GM12874 (cell line): ENCODE measurements at regions not wholly inside any gene's neighbourhood (a gene's known extent, or its start where the extent isn't known, plus 50 kb on each side); places are given as distances from the start of the nearest gene placed in this dataset.

ENCODE experiments used
- CTCF ChIP-seq: IDR thresholded peaks from 2 replicates; pipeline ENCODE4 v1.5.1; 2011; ENCODE audit warnings: low read depth, mild to moderate bottlenecking, control low read depth, low read length, moderate library complexity; ENCODE audit not compliant: insufficient read depth

- no peak for TF ChIP-seq CTCF
These were observed 382.2 kb upstream of the IGFBP7 start for GRCh38 chr4:57492251-57492878.

- TF ChIP-seq CTCF: no peak
These were observed 381.2 kb upstream of the IGFBP7 start for GRCh38 chr4:57491388-57491787.

- TF ChIP-seq CTCF: no peak
These were observed 380.5 kb upstream of the IGFBP7 start for GRCh38 chr4:57490520-57491255.

- no peak for TF ChIP-seq CTCF
These were observed 378.4 kb upstream of the IGFBP7 start for GRCh38 chr4:57488366-57489162.

- TF ChIP-seq CTCF: no peak
These were observed 365.2 kb upstream of the IGFBP7 start for GRCh38 chr4:57475424-57475823.

GRCh38 chr4:57465321-57466056 lies 355.3 kb upstream of the IGFBP7 start:
- TF ChIP-seq CTCF: no peak

GRCh38 chr4:57462843-57463242 lies 352.7 kb upstream of the IGFBP7 start:
- no peak for TF ChIP-seq CTCF
